ENCODE measurements at regions not wholly inside any gene's neighbourhood (a gene's known extent, or its start where the extent isn't known, plus 50 kb on each side); places are given as distances from the start of the nearest gene placed in this dataset.

DNA sequence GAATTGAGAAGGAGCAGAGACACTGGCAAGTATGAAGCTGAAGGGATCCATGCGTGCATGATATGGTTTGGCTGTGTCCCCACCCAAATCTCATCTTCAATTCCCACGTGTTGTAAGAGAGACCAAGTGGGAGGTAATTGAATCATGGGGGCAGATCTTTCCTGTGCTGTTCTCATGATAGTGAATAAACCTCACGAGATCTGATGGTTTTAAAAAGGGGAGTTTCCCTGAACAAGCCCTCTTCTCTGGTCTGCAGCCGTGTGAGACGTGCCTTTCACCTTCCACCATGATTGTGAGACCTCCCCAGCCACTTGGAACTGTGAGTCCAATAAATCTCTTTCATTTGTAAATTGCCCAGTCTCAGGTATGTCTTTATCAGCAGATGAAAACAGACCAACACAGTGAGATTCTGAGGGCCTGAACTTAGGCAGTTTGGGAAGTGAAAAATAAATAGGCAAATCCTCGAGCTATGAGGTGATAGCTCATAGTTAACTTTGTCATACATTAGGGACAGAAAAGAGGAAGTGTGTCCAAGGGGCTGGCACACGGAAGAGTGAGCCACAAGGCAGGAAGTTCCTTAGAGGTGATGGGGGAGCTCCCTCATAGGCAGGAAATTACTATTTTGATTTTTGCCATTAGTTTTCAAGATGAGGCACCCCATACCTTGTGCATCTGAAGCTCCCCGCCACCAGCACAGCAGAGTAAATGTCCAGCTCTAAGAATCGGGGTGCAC lies 658.8 kb upstream of the ID2 start:
- TF ChIP-seq, protein P1, sequence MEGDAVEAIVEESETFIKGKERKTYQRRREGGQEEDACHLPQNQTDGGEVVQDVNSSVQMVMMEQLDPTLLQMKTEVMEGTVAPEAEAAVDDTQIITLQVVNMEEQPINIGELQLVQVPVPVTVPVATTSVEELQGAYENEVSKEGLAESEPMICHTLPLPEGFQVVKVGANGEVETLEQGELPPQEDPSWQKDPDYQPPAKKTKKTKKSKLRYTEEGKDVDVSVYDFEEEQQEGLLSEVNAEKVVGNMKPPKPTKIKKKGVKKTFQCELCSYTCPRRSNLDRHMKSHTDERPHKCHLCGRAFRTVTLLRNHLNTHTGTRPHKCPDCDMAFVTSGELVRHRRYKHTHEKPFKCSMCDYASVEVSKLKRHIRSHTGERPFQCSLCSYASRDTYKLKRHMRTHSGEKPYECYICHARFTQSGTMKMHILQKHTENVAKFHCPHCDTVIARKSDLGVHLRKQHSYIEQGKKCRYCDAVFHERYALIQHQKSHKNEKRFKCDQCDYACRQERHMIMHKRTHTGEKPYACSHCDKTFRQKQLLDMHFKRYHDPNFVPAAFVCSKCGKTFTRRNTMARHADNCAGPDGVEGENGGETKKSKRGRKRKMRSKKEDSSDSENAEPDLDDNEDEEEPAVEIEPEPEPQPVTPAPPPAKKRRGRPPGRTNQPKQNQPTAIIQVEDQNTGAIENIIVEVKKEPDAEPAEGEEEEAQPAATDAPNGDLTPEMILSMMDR (IDR thresholded peaks at IDR 0.05), result no peak
- TF ChIP-seq POLR2A (IDR thresholded peaks at IDR 0.05), result no peak

Data from heart left ventricle (tissue), 13 donors.